GM12865 (cell line): ENCODE measurements at regions not wholly inside any gene's neighbourhood (a gene's known extent, or its start where the extent isn't known, plus 50 kb on each side); places are given as distances from the start of the nearest gene placed in this dataset.

Experiments used
- DNase-seq: peaks from one replicate; pipeline ENCODE4 v3.0.0; 2010; ENCODE audit warnings: low read depth
- H3K4me3 ChIP-seq: 2 replicates; pipeline ENCODE4 v1.5.1; 2011; ENCODE audit warnings: mild to moderate bottlenecking, low read depth, low read length, control low read depth
- CTCF ChIP-seq: IDR thresholded peaks from 2 replicates; pipeline ENCODE4 v1.5.1; 2011; ENCODE audit warnings: low read length, control low read depth, low read depth, inconsistent platforms; ENCODE audit not compliant: insufficient read depth; ENCODE audit errors: missing control alignments

GRCh38 chr18:78693429-78693828, 286.2 kb upstream of the SALL3 start:
- H3K4me3 ChIP-seq = no peak overlapping the region
- no peak for TF ChIP-seq CTCF
- no peak for DNase-seq

- no peak for TF ChIP-seq CTCF
- DNase-seq = no peak
Observed at GRCh38 chr18:78696698-78697435, 282.8 kb upstream of the SALL3 start.

GRCh38 chr18:78697446-78697845, 282.2 kb upstream of the SALL3 start:
- DNase-seq = no peak
- H3K4me3 ChIP-seq = no peak overlapping the region
- no peak for TF ChIP-seq CTCF

More at GRCh38 chr18:78696698-78697435, 282.8 kb upstream of the SALL3 start:
- H3K4me3 ChIP-seq = no peak overlapping the region

GRCh38 chr18:78698914-78699313, 280.7 kb upstream of the SALL3 start:
- no peak for TF ChIP-seq CTCF

GRCh38 chr18:78699499-78699898, 280.1 kb upstream of the SALL3 start:
- TF ChIP-seq CTCF = no peak
- H3K4me3 ChIP-seq = no peak overlapping the region
- no peak for DNase-seq

More at GRCh38 chr18:78698914-78699313, 280.7 kb upstream of the SALL3 start:
- no peak overlapping the region for H3K4me3 ChIP-seq
- no peak for DNase-seq

GRCh38 chr18:78701771-78702396, 277.7 kb upstream of the SALL3 start:
- H3K4me3 ChIP-seq = no peak overlapping the region
- no peak for DNase-seq
- no peak for TF ChIP-seq CTCF
